HCT116 (cell line): ENCODE measurements at regions not wholly inside any gene's neighbourhood (a gene's known extent, or its start where the extent isn't known, plus 50 kb on each side); places are given as distances from the start of the nearest gene placed in this dataset.

Experiments used
- ATAC-seq: fragments of 200-7000 bp; cut with Tn5 transposase; 2 replicates; pipeline ENCODE4 v1.9.1; 2020; ENCODE audit warnings: mild to moderate bottlenecking, moderate library complexity
- BruUV-seq: library from RNA; stranded (reverse); fragments of 400-500 nt; replicated peaks from 2 replicates; lab custom pipeline; 2021; lab: Mats Ljungman, UMichigan
- CTCF ChIA-PET: fragments of 300-600 bp; sonication (Branson Sonifier 250); formaldehyde crosslinking; loops from one replicate; lab custom pipeline; 2021; ENCODE audit warnings: antibody characterized with exemption; lab: Charles Lee
- POLR2A ChIA-PET: fragments of 300-600, 350-600 bp; sonication (Branson Sonifier 250); formaldehyde crosslinking; loops from one replicate; lab custom pipeline; 2021; ENCODE audit warnings: antibody characterized with exemption; lab: Charles Lee
- RAD21 ChIA-PET, 2 experiments: fragments of 300-600 bp; sonication (Branson Sonifier 250); formaldehyde crosslinking; loops; one replicate each; lab custom pipeline; 2023; ENCODE audit warnings: low total read pairs in 2 of 2; ENCODE audit not compliant: uncharacterized antibody in 2 of 2, unreplicated experiment in 2 of 2, low non-redundant PET in 1 of 2; lab: Charles Lee
- DNase-seq: peaks from one replicate; pipeline ENCODE4 v3.0.0-alpha.2; 2010; ENCODE audit warnings: low read depth, low spot score
- H2AFZ ChIP-seq: fragments of 200-600 bp; shearing (Covaris generic), sonication (generic); 2 replicates; pipeline ENCODE4 v1.6.1; 2017; ENCODE audit warnings: low read depth, mixed run types, mixed read lengths, antibody characterized with exemption, low read length; ENCODE audit not compliant: poor library complexity, severe bottlenecking
- H3K27ac ChIP-seq: 2 replicates; pipeline ENCODE4 v1.5.1; 2012; ENCODE audit warnings: low read depth, low read length
- H3K27me3 ChIP-seq: fragments of 200-600 bp; sonication (generic); 2 replicates; pipeline ENCODE4 v1.6.1; 2016; ENCODE audit warnings: mixed run types, low read length, mixed read lengths; ENCODE audit not compliant: insufficient read depth
- H3K36me3 ChIP-seq, 2 experiments: fragments of 200-500 bp in 1 of 2; fragments of 200-600 bp in 1 of 2; sonication (Bioruptor generic) in 1 of 2; sonication (generic) in 1 of 2; 2 replicates each; pipeline versions ENCODE4 v1.5.1 to v1.6.1; 2014 to 2016; ENCODE audit warnings: low read length in 2 of 2, inconsistent platforms in 1 of 2, mixed read lengths in 1 of 2, mixed run types in 1 of 2; ENCODE audit not compliant: insufficient read depth in 2 of 2, control insufficient read depth in 1 of 2
- H3K4me1 ChIP-seq, 2 experiments: fragments of 200-600 bp in 1 of 2; sonication (generic) in 1 of 2; 2 replicates each; pipeline versions ENCODE4 v1.5.1 to v1.6.1; 2012 to 2017; ENCODE audit warnings: low read length in 2 of 2, inconsistent platforms in 1 of 2, mild to moderate bottlenecking in 1 of 2, mixed read lengths in 1 of 2, mixed run types in 1 of 2, moderate library complexity in 1 of 2; ENCODE audit not compliant: insufficient read depth in 2 of 2, control insufficient read depth in 1 of 2
- H3K4me2 ChIP-seq: fragments of 200-600 bp; sonication (generic); 2 replicates; pipeline ENCODE4 v1.6.1; 2017; ENCODE audit warnings: mixed run types, low read length, mixed read lengths
- H3K4me3 ChIP-seq, 2 experiments: fragments of 200-600 bp in 1 of 2; sonication (generic) in 1 of 2; replicated peaks in 1 of 2; 2 replicates each; pipeline ENCODE4 v1.5.1; 2011 to 2016; ENCODE audit warnings: low read length in 2 of 2, control low read depth in 1 of 2, low read depth in 1 of 2, mild to moderate bottlenecking in 1 of 2, mixed read lengths in 1 of 2, mixed run types in 1 of 2
- H3K79me2 ChIP-seq: fragments of 200-600 bp; sonication (generic); 2 replicates; pipeline ENCODE4 v1.6.1; 2017; ENCODE audit warnings: mild to moderate bottlenecking, mixed run types, low read length, moderate library complexity, mixed read lengths; ENCODE audit not compliant: insufficient read depth
- H3K9ac ChIP-seq: fragments of 200-600 bp; sonication (generic); 2 replicates; pipeline ENCODE4 v1.6.1; 2016; ENCODE audit warnings: low read length, mixed read lengths
- H3K9me2 ChIP-seq: fragments of 200-600 bp; sonication (generic), shearing (Covaris generic); 2 replicates; pipeline ENCODE4 v1.6.1; 2017; ENCODE audit warnings: mixed run types, mild to moderate bottlenecking, moderate library complexity; ENCODE audit not compliant: insufficient read depth
- H3K9me3 ChIP-seq, 2 experiments: fragments of 200-500 bp in 1 of 2; fragments of 200-600 bp in 1 of 2; sonication (Bioruptor generic) in 1 of 2; sonication (generic) in 1 of 2; 2 replicates each; pipeline ENCODE4 v1.6.1; 2014 to 2017; ENCODE audit warnings: low read length in 2 of 2, mixed read lengths in 2 of 2, inconsistent platforms in 1 of 2, low read depth in 1 of 2, mild to moderate bottlenecking in 1 of 2, mixed run types in 1 of 2, moderate library complexity in 1 of 2; ENCODE audit not compliant: control insufficient read depth in 1 of 2, insufficient read depth in 1 of 2
- H4K20me1 ChIP-seq: fragments of 200-600 bp; sonication (generic), shearing (Covaris generic); 2 replicates; pipeline ENCODE4 v1.6.1; 2017; ENCODE audit warnings: mixed run types, mild to moderate bottlenecking, moderate library complexity; ENCODE audit not compliant: insufficient read depth
- ELF1 ChIP-seq: IDR thresholded peaks from 2 replicates; pipeline ENCODE4 v1.6.1; 2012; ENCODE audit warnings: low read depth, borderline replicate concordance
- EZH2 ChIP-seq: fragments of 200-600 bp; sonication (generic); IDR thresholded peaks from 2 replicates; pipeline ENCODE4 v1.6.1; 2017; ENCODE audit warnings: antibody characterized with exemption, mixed run types
- EZH2phosphoT487 ChIP-seq: fragments of 200-600 bp; IDR thresholded peaks from 2 replicates; pipeline ENCODE4 v1.6.1; 2018; ENCODE audit warnings: antibody characterized with exemption, borderline replicate concordance
- FOSL1 ChIP-seq: IDR thresholded peaks from 2 replicates; pipeline ENCODE4 v1.6.1; 2012; ENCODE audit warnings: low read depth
- POLR2A ChIP-seq: IDR thresholded peaks from 2 replicates; pipeline ENCODE4 v1.7.0; 2011; ENCODE audit warnings: borderline replicate concordance; ENCODE audit not compliant: insufficient read depth, insufficient read length; ENCODE audit errors: extremely low read depth
- REST ChIP-seq: IDR thresholded peaks from 2 replicates; pipeline ENCODE4 v1.6.1; 2012; ENCODE audit warnings: low read depth
- SIN3A ChIP-seq: IDR thresholded peaks from 2 replicates; pipeline ENCODE4 v1.6.1; 2012; ENCODE audit warnings: low read depth
- TCF7L2 ChIP-seq: IDR thresholded peaks from 2 replicates; pipeline ENCODE4 v1.7.0; 2011; ENCODE audit warnings: borderline replicate concordance, inconsistent platforms; ENCODE audit not compliant: insufficient read depth, insufficient read length; ENCODE audit errors: extremely low read depth
- ZBTB33 ChIP-seq: IDR thresholded peaks from 2 replicates; pipeline ENCODE4 v1.6.1; 2011; ENCODE audit warnings: mild to moderate bottlenecking, low read length, moderate library complexity; ENCODE audit not compliant: insufficient replicate concordance; ENCODE audit errors: extremely low read depth
- ZFX ChIP-seq: fragments of 450-650 bp; IDR thresholded peaks from 2 replicates; pipeline ENCODE4 v1.6.1; 2017
- intact Hi-C: fragments of 100-400 bp; cut with micrococcal nuclease; formaldehyde crosslinking; loops from 2 replicates; pipeline ENCODE4 v1.10.0; 2022

- intact Hi-C loops: no loop called here
- H3K4me1 ChIP-seq: no peaks in the 10 kb centered on the region
- BruUV-seq: no TSS peak
- no peaks in the 10 kb centered on the region for H4K20me1 ChIP-seq
- no peak for TF ChIP-seq ZFX
- TF ChIP-seq ELF1: no peak
- no peak for TF ChIP-seq SIN3A
- TF ChIP-seq FOSL1: no peak
- no peak for TF ChIP-seq POLR2A
- TF ChIP-seq EZH2phosphoT487: no peak
- no peak for TF ChIP-seq REST
- no peak for TF ChIP-seq EZH2
- TF ChIP-seq TCF7L2: no peak
- TF ChIP-seq ZBTB33: no peak
- no peak overlapping the region for H3K27ac ChIP-seq
- H2AFZ ChIP-seq: no peak overlapping the region
- no peak overlapping the region for H3K4me2 ChIP-seq
- RAD21 ChIA-PET: no interaction called here
- H3K79me2 ChIP-seq: no peaks in the 10 kb centered on the region
- H3K36me3 ChIP-seq: no peaks in the 10 kb centered on the region
- POLR2A ChIA-PET: no interaction called here
- H3K9me3 ChIP-seq: no peaks in the 10 kb centered on the region
- H3K9me2 ChIP-seq: no peaks in the 10 kb centered on the region
- DNase-seq: no peak
- CTCF ChIA-PET: no interaction called here
- no peak for ATAC-seq
- H3K9ac ChIP-seq: no peak overlapping the region
- no peaks in the 10 kb centered on the region for H3K27me3 ChIP-seq
- H3K4me3 ChIP-seq: no peak overlapping the region
Measured at GRCh38 chr5:97548739-97549080, 365.7 kb upstream of the RIOK2 start.
